Trophoblast cell (in vitro differentiated cells and primary cell): ENCODE measurements at regions not wholly inside any gene's neighbourhood (a gene's known extent, or its start where the extent isn't known, plus 50 kb on each side); places are given as distances from the start of the nearest gene placed in this dataset.

Experiments
- DNase-seq, 2 donors: peaks; one replicate each; pipeline ENCODE4 v3.0.0-alpha.2; 2016
- H2AFZ ChIP-seq: 2 replicates; pipeline ENCODE4 v1.6.1; 2013; ENCODE audit warnings: low read length, moderate library complexity, mild to moderate bottlenecking; ENCODE audit not compliant: insufficient read depth, poor library complexity
- H2AK5ac ChIP-seq: 2 replicates; pipeline ENCODE4 v1.6.1; 2013; ENCODE audit warnings: mild to moderate bottlenecking, low read length
- H2BK120ac ChIP-seq: 2 replicates; pipeline ENCODE4 v1.6.1; 2013; ENCODE audit warnings: low read length, mild to moderate bottlenecking, moderate library complexity; ENCODE audit not compliant: insufficient read depth, poor library complexity
- H2BK12ac ChIP-seq: 2 replicates; pipeline ENCODE4 v1.6.1; 2013; ENCODE audit warnings: mild to moderate bottlenecking, low read length, moderate library complexity
- H2BK5ac ChIP-seq: 2 replicates; pipeline ENCODE4 v1.6.1; 2013; ENCODE audit warnings: low read length, low read depth, moderate library complexity, mild to moderate bottlenecking; ENCODE audit not compliant: poor library complexity
- H3K14ac ChIP-seq: 2 replicates; pipeline ENCODE4 v1.6.1; 2013; ENCODE audit warnings: mild to moderate bottlenecking, low read length
- H3K18ac ChIP-seq: 2 replicates; pipeline ENCODE4 v1.6.1; 2013; ENCODE audit warnings: mild to moderate bottlenecking, low read length
- H3K23ac ChIP-seq: 2 replicates; pipeline ENCODE4 v1.6.1; 2013; ENCODE audit warnings: low read length
- H3K27ac ChIP-seq: 2 replicates; pipeline ENCODE4 v1.5.1; 2013; ENCODE audit warnings: low read depth, mild to moderate bottlenecking, inconsistent platforms, low read length, moderate library complexity
- H3K27me3 ChIP-seq: 2 replicates; pipeline ENCODE4 v1.6.1; 2013; ENCODE audit warnings: inconsistent platforms, mild to moderate bottlenecking, low read length, moderate library complexity; ENCODE audit not compliant: insufficient read depth
- H3K36me3 ChIP-seq, 2 experiments: 1 replicate in 1 of 2; 2 replicates in 1 of 2; pipeline ENCODE4 v1.6.1; 2013; ENCODE audit warnings: low read length in 2 of 2, mild to moderate bottlenecking in 2 of 2, moderate library complexity in 1 of 2; ENCODE audit not compliant: insufficient read depth in 2 of 2, control insufficient read depth in 1 of 2
- H3K4ac ChIP-seq: 2 replicates; pipeline ENCODE4 v1.6.1; 2013; ENCODE audit warnings: low read depth, mild to moderate bottlenecking, low read length, moderate library complexity
- H3K4me1 ChIP-seq, 2 experiments: 1 replicate in 1 of 2; 2 replicates in 1 of 2; pipeline ENCODE4 v1.6.1; 2013; ENCODE audit warnings: low read length in 2 of 2, mild to moderate bottlenecking in 2 of 2, moderate library complexity in 1 of 2; ENCODE audit not compliant: insufficient read depth in 2 of 2, control insufficient read depth in 1 of 2
- H3K4me2 ChIP-seq: 2 replicates; pipeline ENCODE4 v1.6.1; 2013; ENCODE audit warnings: inconsistent platforms, mild to moderate bottlenecking, low read length, moderate library complexity
- H3K4me3 ChIP-seq: 2 replicates; pipeline ENCODE4 v1.5.1; 2013; ENCODE audit warnings: mild to moderate bottlenecking, low read depth, low read length, inconsistent platforms
- H3K79me1 ChIP-seq: one replicate; pipeline ENCODE4 v1.6.1; 2013; ENCODE audit warnings: low read length
- H3K79me2 ChIP-seq: 2 replicates; pipeline ENCODE4 v1.6.1; 2013; ENCODE audit warnings: low read length, mild to moderate bottlenecking; ENCODE audit not compliant: control insufficient read depth, insufficient read depth, poor library complexity
- H3K9ac ChIP-seq: 2 replicates; pipeline ENCODE4 v1.6.1; 2013; ENCODE audit warnings: mild to moderate bottlenecking, low read length
- H3K9me3 ChIP-seq: 2 replicates; pipeline ENCODE4 v1.6.1; 2013; ENCODE audit warnings: low read depth, mild to moderate bottlenecking, control low read depth, inconsistent platforms, low read length; ENCODE audit not compliant: insufficient read depth
- H4K12ac ChIP-seq: 2 replicates; pipeline ENCODE4 v1.6.1; 2013; ENCODE audit warnings: low read depth, mild to moderate bottlenecking, low read length, moderate library complexity
- H4K8ac ChIP-seq: 2 replicates; pipeline ENCODE4 v1.6.1; 2013; ENCODE audit warnings: low read depth, mild to moderate bottlenecking, low read length, moderate library complexity
- H4K91ac ChIP-seq: one replicate; pipeline ENCODE4 v1.6.1; 2013; ENCODE audit warnings: low read depth, mild to moderate bottlenecking, low read length, moderate library complexity
- WGBS: extraction: QIAGEN DNeasy Blood & Tissue Kit; methylation state at CpG from one replicate; pipeline ENCODE4 v1.1.7; 2013; ENCODE audit warnings: missing lambda C conversion rate; ENCODE audit not compliant: insufficient read length, insufficient coverage; ENCODE audit errors: extremely low coverage; 5-methylcytosine and 5-hydroxymethylcytosine counted together

- no peak overlapping the region for H2BK5ac ChIP-seq
- H3K23ac ChIP-seq = no peak overlapping the region
- H4K8ac ChIP-seq = no peak overlapping the region
- H3K27ac ChIP-seq = no peak overlapping the region
- WGBS = no CpG with 5 or more reads among the region's 7 CpGs
- no peak overlapping the region for H2AK5ac ChIP-seq
- no peak overlapping the region for H4K91ac ChIP-seq
- DNase-seq = no peak
- H3K4me3 ChIP-seq = no peak overlapping the region
- no peak overlapping the region for H3K4ac ChIP-seq
- H3K4me2 ChIP-seq = no peak overlapping the region
- no peaks in the 10 kb centered on the region for H3K4me1 ChIP-seq
- H2BK12ac ChIP-seq = no peak overlapping the region
- H3K27me3 ChIP-seq = no peaks in the 10 kb centered on the region
- H4K12ac ChIP-seq = no peak overlapping the region
- no peaks in the 10 kb centered on the region for H3K79me1 ChIP-seq
- no peak overlapping the region for H3K14ac ChIP-seq
- H2AFZ ChIP-seq = no peak overlapping the region
- no peak overlapping the region for H3K9ac ChIP-seq
- H2BK120ac ChIP-seq = no peak overlapping the region
- no peak overlapping the region for H3K18ac ChIP-seq
- no peaks in the 10 kb centered on the region for H3K36me3 ChIP-seq
- no peaks in the 10 kb centered on the region for H3K79me2 ChIP-seq
- H3K9me3 ChIP-seq = no peaks in the 10 kb centered on the region
Measured at GRCh38 chr6:156309017-156309416, 468.2 kb upstream of the ARID1B start.

GRCh38 chr6:156308604-156309003, 468.6 kb upstream of the ARID1B start:
- Histone ChIP-seq H2BK120ac (no peak overlapping the region), H3K4me2 (no peak overlapping the region), H2BK12ac (no peak overlapping the region), H3K79me1 (no peaks in the 10 kb centered on the region), H3K14ac (no peak overlapping the region), H3K23ac (no peak overlapping the region), H3K9ac (no peak overlapping the region), H2BK5ac (no peak overlapping the region), H3K4me3 (no peak overlapping the region), H3K4ac (no peak overlapping the region), H2AFZ (no peak overlapping the region), H3K18ac (no peak overlapping the region), H3K4me1 (no peaks in the 10 kb centered on the region), H3K27me3 (no peaks in the 10 kb centered on the region), H3K79me2 (no peaks in the 10 kb centered on the region), H2AK5ac (no peak overlapping the region), H4K12ac (no peak overlapping the region), H3K9me3 (no peaks in the 10 kb centered on the region), H4K8ac (no peak overlapping the region), H4K91ac (no peak overlapping the region), H3K36me3 (no peaks in the 10 kb centered on the region), H3K27ac (no peak overlapping the region)
- DNase-seq = no peak
- WGBS = no CpG with 5 or more reads among the region's 3 CpGs

- no peak overlapping the region for H3K4ac ChIP-seq
- H3K23ac ChIP-seq = peak overlapping the region; percentile 70
- no peaks in the 10 kb centered on the region for H3K36me3 ChIP-seq
- H3K27ac ChIP-seq = no peak overlapping the region
- DNase-seq = no peak
- H4K8ac ChIP-seq = no peak overlapping the region
- no peaks in the 10 kb centered on the region for H3K9me3 ChIP-seq
- H2BK120ac ChIP-seq = no peak overlapping the region
- H3K4me3 ChIP-seq = no peak overlapping the region
- no peak overlapping the region for H2AFZ ChIP-seq
- no peak overlapping the region for H4K91ac ChIP-seq
- H2BK12ac ChIP-seq = no peak overlapping the region
- no peak overlapping the region for H3K14ac ChIP-seq
- no peak overlapping the region for H2BK5ac ChIP-seq
- no peak overlapping the region for H3K9ac ChIP-seq
- no peaks in the 10 kb centered on the region for H3K79me2 ChIP-seq
- H3K27me3 ChIP-seq = no peaks in the 10 kb centered on the region
- no peak overlapping the region for H3K18ac ChIP-seq
- no peak overlapping the region for H2AK5ac ChIP-seq
- H3K79me1 ChIP-seq = no peaks in the 10 kb centered on the region
- no peaks in the 10 kb centered on the region for H3K4me1 ChIP-seq
- H4K12ac ChIP-seq = no peak overlapping the region
- no peak overlapping the region for H3K4me2 ChIP-seq
- WGBS = no CpG with 5 or more reads among the region's 3 CpGs
Measured at GRCh38 chr6:156306531-156306930, 470.6 kb upstream of the ARID1B start.

GRCh38 chr6:156283091-156283490, 494.1 kb upstream of the ARID1B start:
- Histone ChIP-seq H3K4me2 (no peak overlapping the region), H3K23ac (no peak overlapping the region), H3K18ac (no peak overlapping the region), H3K27me3 (no peaks in the 10 kb centered on the region), H2BK120ac (no peak overlapping the region), H4K12ac (no peak overlapping the region), H3K79me1 (no peaks in the 10 kb centered on the region), H3K4ac (no peak overlapping the region), H2BK12ac (no peak overlapping the region), H3K9ac (no peak overlapping the region), H3K79me2 (no peaks in the 10 kb centered on the region), H3K9me3 (no peaks in the 10 kb centered on the region), H4K8ac (no peak overlapping the region), H3K36me3 (no peaks in the 10 kb centered on the region), H3K27ac (no peak overlapping the region), H2AFZ (no peak overlapping the region), H2AK5ac (no peak overlapping the region), H3K14ac (no peak overlapping the region), H3K4me3 (no peak overlapping the region), H3K4me1 (no peaks in the 10 kb centered on the region), H2BK5ac (no peak overlapping the region), H4K91ac (no peak overlapping the region)
- no CpG with 5 or more reads among the region's 1 CpG for WGBS
- no peak for DNase-seq
